Breast epithelium (tissue), 4 donors: ENCODE measurements at regions not wholly inside any gene's neighbourhood (a gene's known extent, or its start where the extent isn't known, plus 50 kb on each side); places are given as distances from the start of the nearest gene placed in this dataset.

Experiments
- DNase-seq, 2 donors: peaks; one replicate each; pipeline ENCODE4 v3.0.0-alpha.2; 2019; ENCODE audit warnings: low spot score in 2 of 2
- H3K27ac ChIP-seq, 2 donors: fragments of 200-600 bp; sonication (generic) in 1 of 2; one replicate each; pipeline ENCODE4 v1.5.1; 2016 to 2019; ENCODE audit warnings: mild to moderate bottlenecking in 1 of 2
- H3K27me3 ChIP-seq, 2 donors: fragments of 200-600 bp; sonication (generic) in 1 of 2; one replicate each; pipeline versions ENCODE4 v1.5.1 to v1.6.0; 2017 to 2019; ENCODE audit warnings: control low read depth in 1 of 2, mild to moderate bottlenecking in 1 of 2
- H3K36me3 ChIP-seq: fragments of 200-600 bp; one replicate; pipeline ENCODE4 v1.5.1; 2019
- H3K4me1 ChIP-seq, 2 donors: fragments of 200-600 bp; sonication (generic); one replicate each; pipeline ENCODE4 v1.5.1; 2016 to 2019; ENCODE audit warnings: control low read depth in 1 of 2
- H3K4me3 ChIP-seq, 3 donors: fragments of 200-600 bp; sonication (generic); 1 replicate in 2 of 3; 2 replicates in 1 of 3; pipeline ENCODE4 v1.5.1; 2016 to 2019; ENCODE audit warnings: mild to moderate bottlenecking in 3 of 3, moderate library complexity in 2 of 3
- H3K9me3 ChIP-seq, 2 donors: fragments of 200-600 bp; sonication (generic) in 1 of 2; one replicate each; pipeline ENCODE4 v1.5.1; 2016 to 2019; ENCODE audit warnings: control low read depth in 1 of 2
- CTCF ChIP-seq, 3 donors: fragments of 450-650 bp; IDR thresholded peaks; one replicate each; pipeline ENCODE4 v1.5.1; 2016 to 2017; ENCODE audit warnings: antibody characterized with exemption in 3 of 3, mild to moderate bottlenecking in 3 of 3, moderate library complexity in 3 of 3
- POLR2A ChIP-seq: fragments of 450-650 bp; IDR thresholded peaks from one replicate; pipeline ENCODE4 v1.6.1; 2016; ENCODE audit warnings: antibody characterized with exemption, mild to moderate bottlenecking, moderate library complexity
- POLR2AphosphoS5 ChIP-seq, 3 donors: sonication (generic); formaldehyde crosslinking; IDR thresholded peaks; one replicate each; pipeline ENCODE4 v1.6.1; 2017; ENCODE audit warnings: antibody characterized with exemption in 3 of 3
- intact Hi-C: fragments of 100-400 bp; cut with DNase I; formaldehyde crosslinking; loops from one replicate; pipeline ENCODE4 v1.15.1; 2023; ENCODE audit warnings: low total_unique reads

DNA sequence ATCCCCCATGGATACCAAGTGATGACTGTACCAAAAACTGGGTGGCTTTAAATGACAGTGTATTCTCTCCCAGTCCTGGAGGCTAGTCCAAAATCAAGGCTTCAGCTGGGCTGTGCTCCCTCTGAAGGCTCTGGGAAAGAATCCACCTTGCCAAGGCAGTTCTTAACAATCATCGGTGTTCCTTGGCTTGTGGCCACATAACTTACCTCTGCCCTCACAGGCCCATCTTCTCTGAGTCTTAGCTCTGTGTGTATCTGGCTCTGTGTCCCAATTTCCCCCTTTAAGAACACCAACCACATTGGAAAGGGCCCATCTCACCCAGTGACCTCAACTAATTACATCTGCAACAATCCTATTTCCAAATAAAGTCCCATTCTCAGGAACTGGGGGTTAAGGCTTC is 503.0 kb upstream of the PROK2 start:
- H3K4me3 ChIP-seq: no peak overlapping the region
- intact Hi-C loops: no loop called here
- TF ChIP-seq POLR2AphosphoS5 (IDR thresholded peaks at IDR 0.05): no peak
- TF ChIP-seq CTCF (IDR thresholded peaks at IDR 0.05): no peak
- no peak for TF ChIP-seq POLR2A
- H3K27ac ChIP-seq: no peak overlapping the region
- H3K9me3 ChIP-seq: peaks cover 0 to 4% of the 10 kb centered on the region in 2 donors
- H3K27me3 ChIP-seq: no peaks in the 10 kb centered on the region
- DNase-seq: peak in 1 of 2 donors; percentile 66
- peaks cover 0 to 15% of the 10 kb centered on the region in 2 donors for H3K4me1 ChIP-seq
- no peaks in the 10 kb centered on the region for H3K36me3 ChIP-seq

DNA sequence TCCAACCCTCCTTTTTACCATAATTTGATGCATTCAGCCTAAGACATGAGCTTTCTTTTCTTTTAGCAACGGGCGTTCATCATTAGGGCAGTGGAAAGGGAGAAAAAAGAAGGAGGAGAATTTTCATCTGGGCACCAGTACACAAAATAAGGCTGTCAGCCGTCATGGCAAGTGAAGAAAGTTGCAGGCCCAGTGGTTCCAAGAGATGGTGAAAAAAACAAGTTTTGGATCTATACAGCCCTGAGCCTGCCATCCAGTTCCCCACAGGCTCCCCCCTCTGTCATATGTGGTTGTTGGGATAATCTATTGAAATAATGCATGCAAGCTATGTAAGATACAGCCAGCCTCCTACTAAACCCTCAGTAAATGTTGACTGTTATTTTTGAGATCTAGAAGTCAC is 500.6 kb upstream of the PROK2 start:
- Histone ChIP-seq H3K4me1 (peaks cover 0 to 15% of the 10 kb centered on the region in 2 donors), H3K27ac (no peak overlapping the region), H3K36me3 (no peaks in the 10 kb centered on the region), H3K4me3 (no peak overlapping the region), H3K9me3 (peaks cover 0 to 10% of the 10 kb centered on the region in 2 donors), H3K27me3 (no peaks in the 10 kb centered on the region)
- intact Hi-C loops: no loop called here
- DNase-seq: no peak
- TF ChIP-seq POLR2AphosphoS5 (IDR thresholded peaks at IDR 0.05) (no peak), CTCF (IDR thresholded peaks at IDR 0.05) (no peak), POLR2A (no peak)

GRCh38 chr3:72284471-72284870 is 499.5 kb upstream of the PROK2 start:
- no peak for DNase-seq
- H3K4me1 ChIP-seq: peaks cover 0 to 12% of the 10 kb centered on the region in 2 donors
- no peak for TF ChIP-seq POLR2AphosphoS5 (IDR thresholded peaks at IDR 0.05)
- no peak for TF ChIP-seq CTCF (IDR thresholded peaks at IDR 0.05)
- no peak for TF ChIP-seq POLR2A
- intact Hi-C loops: no loop called here
- H3K36me3 ChIP-seq: no peaks in the 10 kb centered on the region
- H3K4me3 ChIP-seq: no peak overlapping the region
- no peaks in the 10 kb centered on the region for H3K27me3 ChIP-seq
- H3K9me3 ChIP-seq: peaks cover 0 to 10% of the 10 kb centered on the region in 2 donors
- no peak overlapping the region for H3K27ac ChIP-seq

DNA sequence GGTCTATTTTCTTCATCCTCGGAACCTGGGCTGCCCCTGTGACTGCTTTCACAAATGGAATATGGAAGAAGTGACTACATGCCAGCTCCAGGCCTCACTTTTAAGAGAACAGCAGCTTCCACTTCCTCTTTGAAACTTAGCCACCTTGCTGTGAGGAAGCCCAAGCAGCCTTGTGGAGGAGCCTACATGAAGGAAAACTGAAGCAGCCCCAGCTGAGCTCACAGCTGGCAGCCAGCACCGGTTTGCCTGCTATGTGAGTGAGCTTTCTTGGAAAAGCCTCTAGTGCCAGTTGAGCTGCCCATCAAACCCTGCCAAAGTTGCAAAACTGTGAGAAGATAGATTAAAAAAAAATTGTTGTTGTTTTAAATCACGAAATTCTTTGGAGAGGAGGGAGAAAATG is 498.0 kb upstream of the PROK2 start:
- no peaks in the 10 kb centered on the region for H3K27me3 ChIP-seq
- H3K4me3 ChIP-seq: no peak overlapping the region
- no peaks in the 10 kb centered on the region for H3K36me3 ChIP-seq
- no peak for TF ChIP-seq POLR2A
- TF ChIP-seq POLR2AphosphoS5 (IDR thresholded peaks at IDR 0.05): no peak
- no peak for TF ChIP-seq CTCF (IDR thresholded peaks at IDR 0.05)
- DNase-seq: no peak
- intact Hi-C loops: no loop called here
- no peaks in the 10 kb centered on the region for H3K4me1 ChIP-seq
- no peak overlapping the region for H3K27ac ChIP-seq
- peaks cover 0 to 10% of the 10 kb centered on the region in 2 donors for H3K9me3 ChIP-seq

DNA sequence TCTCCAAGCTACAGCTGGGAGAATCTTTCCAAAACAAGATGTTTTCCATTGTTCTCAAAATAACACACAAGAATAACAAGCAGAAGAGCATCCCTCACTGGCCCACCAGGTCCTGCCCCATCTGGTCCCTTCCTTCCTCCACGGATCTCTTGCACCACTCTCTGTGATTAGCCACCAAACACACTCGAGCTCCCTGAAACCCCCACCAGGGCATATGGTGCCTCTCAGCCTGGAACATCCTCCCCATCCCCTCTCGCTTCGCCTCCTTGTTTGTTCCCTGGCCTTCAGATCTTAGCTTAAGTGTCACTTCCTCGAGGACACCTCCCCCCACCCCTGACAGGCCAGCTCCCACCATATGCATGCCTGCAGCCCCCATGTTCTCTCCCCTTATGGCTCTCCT is 496.6 kb upstream of the PROK2 start:
- no peaks in the 10 kb centered on the region for H3K36me3 ChIP-seq
- intact Hi-C loops: no loop called here
- TF ChIP-seq CTCF (IDR thresholded peaks at IDR 0.05) (no peak), POLR2A (no peak), POLR2AphosphoS5 (IDR thresholded peaks at IDR 0.05) (no peak)
- no peaks in the 10 kb centered on the region for H3K4me1 ChIP-seq
- H3K9me3 ChIP-seq: peaks cover 0 to 10% of the 10 kb centered on the region in 2 donors
- no peak overlapping the region for H3K27ac ChIP-seq
- no peak overlapping the region for H3K4me3 ChIP-seq
- no peak for DNase-seq
- no peaks in the 10 kb centered on the region for H3K27me3 ChIP-seq
